SK-N-SH (cell line): ENCODE measurements at regions not wholly inside any gene's neighbourhood (a gene's known extent, or its start where the extent isn't known, plus 50 kb on each side); places are given as distances from the start of the nearest gene placed in this dataset.

Experiments
- EP300 ChIP-seq, 2 experiments: IDR thresholded peaks; 2 replicates each; pipeline versions ENCODE4 v1.4.0 to v1.6.1; 2012; ENCODE audit warnings: borderline replicate concordance in 1 of 2, low read depth in 1 of 2, low read length in 1 of 2
- GABPA ChIP-seq: IDR thresholded peaks from 2 replicates; pipeline ENCODE4 v1.4.0; 2012; ENCODE audit warnings: low read depth, mild to moderate bottlenecking
- JUND ChIP-seq: IDR thresholded peaks from 2 replicates; pipeline ENCODE4 v1.4.0; 2012
- NFIC ChIP-seq: IDR thresholded peaks from 2 replicates; pipeline ENCODE4 v1.4.0; 2012; ENCODE audit warnings: borderline replicate concordance
- NRF1 ChIP-seq: IDR thresholded peaks from 2 replicates; pipeline ENCODE4 v1.6.1; 2012; ENCODE audit warnings: low read depth, mild to moderate bottlenecking, low read length
- RXRA ChIP-seq: IDR thresholded peaks from 2 replicates; pipeline ENCODE4 v1.4.0; 2012; ENCODE audit warnings: low read depth, mild to moderate bottlenecking, borderline replicate concordance
- SIN3A ChIP-seq: IDR thresholded peaks from 2 replicates; pipeline ENCODE4 v1.6.1; 2012; ENCODE audit warnings: low read depth, mild to moderate bottlenecking, low read length, moderate library complexity, borderline replicate concordance
- TAF1 ChIP-seq: IDR thresholded peaks from 2 replicates; pipeline ENCODE4 v1.6.1; 2012; ENCODE audit warnings: low read depth, mild to moderate bottlenecking, low read length, moderate library complexity, borderline replicate concordance
- TF ChIP-seq, protein P1 (sequence below): fragments of 200-600 bp; sonication (generic); IDR thresholded peaks from 2 replicates; pipeline ENCODE4 v1.6.1; 2017; ENCODE audit warnings: antibody characterized with exemption, mild to moderate bottlenecking, moderate library complexity

GRCh38 chr6:67345946-67346345 is 1289.1 kb upstream of the ADGRB3 start:
- TF ChIP-seq JUND (no peak), NFIC (no peak), RXRA (no peak), EP300 (IDR thresholded peaks at IDR 0.05; ENCODE audit: borderline replicate concordance in 1 of 2, low read depth in 1 of 2, low read length in 1 of 2) (no peak), NRF1 (no peak), GABPA (no peak), TAF1 (no peak), SIN3A (no peak)
- TF ChIP-seq, protein P1, sequence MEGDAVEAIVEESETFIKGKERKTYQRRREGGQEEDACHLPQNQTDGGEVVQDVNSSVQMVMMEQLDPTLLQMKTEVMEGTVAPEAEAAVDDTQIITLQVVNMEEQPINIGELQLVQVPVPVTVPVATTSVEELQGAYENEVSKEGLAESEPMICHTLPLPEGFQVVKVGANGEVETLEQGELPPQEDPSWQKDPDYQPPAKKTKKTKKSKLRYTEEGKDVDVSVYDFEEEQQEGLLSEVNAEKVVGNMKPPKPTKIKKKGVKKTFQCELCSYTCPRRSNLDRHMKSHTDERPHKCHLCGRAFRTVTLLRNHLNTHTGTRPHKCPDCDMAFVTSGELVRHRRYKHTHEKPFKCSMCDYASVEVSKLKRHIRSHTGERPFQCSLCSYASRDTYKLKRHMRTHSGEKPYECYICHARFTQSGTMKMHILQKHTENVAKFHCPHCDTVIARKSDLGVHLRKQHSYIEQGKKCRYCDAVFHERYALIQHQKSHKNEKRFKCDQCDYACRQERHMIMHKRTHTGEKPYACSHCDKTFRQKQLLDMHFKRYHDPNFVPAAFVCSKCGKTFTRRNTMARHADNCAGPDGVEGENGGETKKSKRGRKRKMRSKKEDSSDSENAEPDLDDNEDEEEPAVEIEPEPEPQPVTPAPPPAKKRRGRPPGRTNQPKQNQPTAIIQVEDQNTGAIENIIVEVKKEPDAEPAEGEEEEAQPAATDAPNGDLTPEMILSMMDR = no peak
